ENCODE measurements at regions not wholly inside any gene's neighbourhood (a gene's known extent, or its start where the extent isn't known, plus 50 kb on each side); places are given as distances from the start of the nearest gene placed in this dataset.
A peak's percentile ranks its signal among the peaks of the same experiment; 100 is the strongest.

DNA sequence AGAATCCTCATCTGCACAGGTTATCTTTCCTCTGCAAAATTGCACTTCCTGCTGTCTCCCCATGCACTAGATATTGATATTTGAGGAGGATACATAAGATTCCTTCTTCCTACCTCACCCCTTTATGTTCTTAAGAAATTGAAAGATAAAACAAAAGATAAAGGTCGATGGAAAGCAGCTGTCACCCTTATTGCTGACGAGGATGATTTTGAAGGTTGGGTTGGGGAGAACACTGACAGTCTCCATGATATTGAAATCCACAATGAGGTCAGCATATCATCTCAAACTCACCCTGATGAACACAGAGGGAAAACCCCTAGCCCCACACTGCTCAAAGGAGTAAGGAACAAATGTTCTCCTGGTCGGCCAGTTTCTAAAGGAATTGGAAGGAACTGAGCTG, 110.6 kb upstream of the FUT9 start:
- no peaks in the 10 kb centered on the region for H3K27me3 Mint-ChIP-seq
- no peak overlapping the region for H3K4me3 Mint-ChIP-seq
- no peaks in the 10 kb centered on the region for H3K4me1 Mint-ChIP-seq (ENCODE audit: unreplicated experiment)
- no peak for DNase-seq (ENCODE audit: extremely low spot score, unreplicated experiment)
- H3K27ac Mint-ChIP-seq: no peak overlapping the region
- peaks cover 4% of the 10 kb centered on the region for H3K9me3 Mint-ChIP-seq
- TF ChIP-seq, protein P1, sequence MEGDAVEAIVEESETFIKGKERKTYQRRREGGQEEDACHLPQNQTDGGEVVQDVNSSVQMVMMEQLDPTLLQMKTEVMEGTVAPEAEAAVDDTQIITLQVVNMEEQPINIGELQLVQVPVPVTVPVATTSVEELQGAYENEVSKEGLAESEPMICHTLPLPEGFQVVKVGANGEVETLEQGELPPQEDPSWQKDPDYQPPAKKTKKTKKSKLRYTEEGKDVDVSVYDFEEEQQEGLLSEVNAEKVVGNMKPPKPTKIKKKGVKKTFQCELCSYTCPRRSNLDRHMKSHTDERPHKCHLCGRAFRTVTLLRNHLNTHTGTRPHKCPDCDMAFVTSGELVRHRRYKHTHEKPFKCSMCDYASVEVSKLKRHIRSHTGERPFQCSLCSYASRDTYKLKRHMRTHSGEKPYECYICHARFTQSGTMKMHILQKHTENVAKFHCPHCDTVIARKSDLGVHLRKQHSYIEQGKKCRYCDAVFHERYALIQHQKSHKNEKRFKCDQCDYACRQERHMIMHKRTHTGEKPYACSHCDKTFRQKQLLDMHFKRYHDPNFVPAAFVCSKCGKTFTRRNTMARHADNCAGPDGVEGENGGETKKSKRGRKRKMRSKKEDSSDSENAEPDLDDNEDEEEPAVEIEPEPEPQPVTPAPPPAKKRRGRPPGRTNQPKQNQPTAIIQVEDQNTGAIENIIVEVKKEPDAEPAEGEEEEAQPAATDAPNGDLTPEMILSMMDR (conservative IDR thresholded peaks at IDR 0.05): no peak
- H3K36me3 Mint-ChIP-seq: no peaks in the 10 kb centered on the region

DNA sequence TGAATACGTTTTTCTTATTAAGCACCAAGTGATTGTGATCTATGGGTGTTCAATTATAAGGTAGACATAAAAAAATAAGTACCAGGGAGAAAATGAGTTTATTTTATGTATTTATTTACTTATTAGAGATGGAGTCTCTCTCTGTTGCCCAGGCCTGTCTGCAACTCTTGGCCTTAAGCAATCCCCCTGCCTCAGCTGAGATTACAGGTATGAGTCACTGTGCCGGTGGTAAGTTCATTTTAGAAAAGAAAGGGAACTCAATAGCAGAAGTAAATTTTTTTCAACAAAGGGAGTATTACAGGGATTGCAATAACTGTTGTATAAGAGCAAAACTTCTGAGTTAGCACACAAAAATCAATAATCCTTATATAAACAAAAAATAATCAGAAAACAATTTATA, 98.7 kb upstream of the FUT9 start:
- DNase-seq (ENCODE audit: extremely low spot score, unreplicated experiment): no peak
- Mint-ChIP-seq H3K4me1 (ENCODE audit: unreplicated experiment) (no peaks in the 10 kb centered on the region), H3K4me3 (no peak overlapping the region), H3K9me3 (no peaks in the 10 kb centered on the region), H3K36me3 (no peaks in the 10 kb centered on the region), H3K27me3 (no peaks in the 10 kb centered on the region), H3K27ac (no peak overlapping the region)
- TF ChIP-seq, protein P1 (conservative IDR thresholded peaks at IDR 0.05): no peak

DNA sequence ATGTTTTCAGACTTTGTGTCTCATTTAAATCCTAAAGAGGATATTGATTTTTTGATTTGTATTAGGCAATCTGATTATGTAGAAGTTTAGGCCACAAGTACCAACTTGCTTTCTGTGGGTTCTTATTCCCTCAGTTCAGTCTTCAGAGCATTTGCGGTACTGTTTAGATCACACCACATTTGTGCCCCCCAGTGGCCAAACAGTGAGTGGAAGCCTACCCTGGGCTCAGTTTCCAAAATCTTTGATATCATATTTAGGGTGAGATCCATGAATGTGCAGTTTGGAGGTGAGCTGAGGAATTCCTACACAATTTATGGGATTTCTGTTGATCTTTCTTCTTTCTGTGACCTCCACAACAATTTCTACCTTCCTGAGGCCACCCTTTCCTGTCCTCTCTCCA, 92.3 kb upstream of the FUT9 start:
- no peaks in the 10 kb centered on the region for H3K4me1 Mint-ChIP-seq (ENCODE audit: unreplicated experiment)
- TF ChIP-seq, protein P1 (conservative IDR thresholded peaks at IDR 0.05): peak; percentile 64
- H3K27ac Mint-ChIP-seq: no peak overlapping the region
- no peak overlapping the region for H3K4me3 Mint-ChIP-seq
- H3K27me3 Mint-ChIP-seq: no peaks in the 10 kb centered on the region
- H3K9me3 Mint-ChIP-seq: no peaks in the 10 kb centered on the region
- DNase-seq (ENCODE audit: extremely low spot score, unreplicated experiment): no peak
- no peaks in the 10 kb centered on the region for H3K36me3 Mint-ChIP-seq

DNA sequence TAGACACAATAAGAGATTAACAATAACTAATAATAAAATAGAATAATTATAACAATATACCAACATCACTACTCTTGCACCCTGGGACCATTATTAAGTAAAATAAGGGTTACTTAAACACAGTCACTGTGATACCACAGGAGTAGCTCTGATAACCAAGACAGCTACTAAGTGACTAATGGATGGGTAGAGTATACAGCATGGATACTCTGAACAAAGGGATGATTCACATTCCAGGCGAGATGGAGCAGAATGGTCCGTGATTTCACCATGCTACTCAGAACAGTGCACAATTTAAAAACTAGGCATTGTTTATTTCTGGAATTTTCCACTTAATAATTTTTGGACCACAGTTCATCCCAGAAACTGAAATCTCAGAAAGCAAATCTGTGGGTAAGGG, 80.0 kb upstream of the FUT9 start:
- no peaks in the 10 kb centered on the region for H3K9me3 Mint-ChIP-seq
- DNase-seq (ENCODE audit: extremely low spot score, unreplicated experiment): no peak
- TF ChIP-seq, protein P1 (conservative IDR thresholded peaks at IDR 0.05): no peak
- no peak overlapping the region for H3K27ac Mint-ChIP-seq
- H3K36me3 Mint-ChIP-seq: no peaks in the 10 kb centered on the region
- no peaks in the 10 kb centered on the region for H3K4me1 Mint-ChIP-seq (ENCODE audit: unreplicated experiment)
- H3K27me3 Mint-ChIP-seq: no peaks in the 10 kb centered on the region
- no peak overlapping the region for H3K4me3 Mint-ChIP-seq

DNA sequence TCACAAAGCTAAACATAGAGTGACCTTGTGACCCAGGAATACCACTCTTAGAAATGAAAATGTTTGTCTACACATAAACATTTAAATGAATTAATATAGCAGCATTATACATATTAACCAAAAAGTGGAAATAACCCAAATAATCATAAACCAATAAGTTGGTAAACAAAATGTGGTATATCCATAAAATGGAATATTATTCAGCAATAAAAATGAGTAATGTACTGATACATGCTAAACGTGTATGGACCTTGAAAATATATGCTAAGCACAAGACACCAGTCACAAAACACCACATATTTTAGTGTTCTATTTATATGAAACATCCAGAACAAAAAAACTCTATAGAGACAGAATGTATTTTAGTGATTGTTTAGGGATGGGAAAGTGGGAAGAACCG, 68.9 kb upstream of the FUT9 start:
- peaks cover 5% of the 10 kb centered on the region for H3K9me3 Mint-ChIP-seq
- H3K27me3 Mint-ChIP-seq: no peaks in the 10 kb centered on the region
- no peaks in the 10 kb centered on the region for H3K36me3 Mint-ChIP-seq
- no peak overlapping the region for H3K27ac Mint-ChIP-seq
- H3K4me3 Mint-ChIP-seq: no peak overlapping the region
- TF ChIP-seq, protein P1 (conservative IDR thresholded peaks at IDR 0.05): no peak
- no peaks in the 10 kb centered on the region for H3K4me1 Mint-ChIP-seq (ENCODE audit: unreplicated experiment)
- no peak for DNase-seq (ENCODE audit: extremely low spot score, unreplicated experiment)

DNA sequence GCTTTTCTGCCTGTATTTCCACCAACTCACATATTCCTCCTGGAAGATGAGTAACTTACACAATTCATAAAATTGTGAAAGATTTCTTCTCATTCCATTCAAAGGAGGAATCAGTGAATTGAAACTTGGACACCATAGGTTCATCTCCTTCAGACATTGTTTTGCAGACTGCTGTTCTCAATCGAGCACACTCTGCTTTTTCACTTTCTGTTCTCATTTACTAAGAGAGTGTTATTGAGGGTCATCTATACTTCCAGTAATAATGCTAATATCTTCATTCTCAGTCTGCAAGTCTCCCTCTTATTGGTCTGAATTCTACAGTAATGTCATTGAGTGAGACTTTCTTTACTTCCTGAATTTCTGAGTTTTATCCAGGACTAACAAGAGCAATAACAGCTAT, 67.5 kb upstream of the FUT9 start:
- H3K27me3 Mint-ChIP-seq: no peaks in the 10 kb centered on the region
- no peaks in the 10 kb centered on the region for H3K36me3 Mint-ChIP-seq
- no peak for DNase-seq (ENCODE audit: extremely low spot score, unreplicated experiment)
- TF ChIP-seq, protein P1 (conservative IDR thresholded peaks at IDR 0.05): no peak
- H3K27ac Mint-ChIP-seq: no peak overlapping the region
- no peaks in the 10 kb centered on the region for H3K4me1 Mint-ChIP-seq (ENCODE audit: unreplicated experiment)
- H3K9me3 Mint-ChIP-seq: peaks cover 5% of the 10 kb centered on the region
- H3K4me3 Mint-ChIP-seq: no peak overlapping the region
